Transverse colon (tissue), 3 donors: ENCODE measurements at regions not wholly inside any gene's neighbourhood (a gene's known extent, or its start where the extent isn't known, plus 50 kb on each side); places are given as distances from the start of the nearest gene placed in this dataset.

Experiments
- POLR2A ChIP-seq: fragments of 450-650 bp; IDR thresholded peaks from one replicate; pipeline ENCODE4 v1.6.1; 2016; ENCODE audit warnings: antibody characterized with exemption, mild to moderate bottlenecking, moderate library complexity
- TF ChIP-seq, protein P1 (sequence below), 5 experiments: fragments of 200-600 bp in 3 of 5; fragments of 450-650 bp in 2 of 5; sonication (generic) in 3 of 5; IDR thresholded peaks; 1 replicate in 2 of 5; 2 replicates in 3 of 5; pipeline ENCODE4 v1.5.1; 2016 to 2017; ENCODE audit warnings: antibody characterized with exemption in 5 of 5, inconsistent platforms in 3 of 5, mild to moderate bottlenecking in 2 of 5, moderate library complexity in 1 of 5

DNA sequence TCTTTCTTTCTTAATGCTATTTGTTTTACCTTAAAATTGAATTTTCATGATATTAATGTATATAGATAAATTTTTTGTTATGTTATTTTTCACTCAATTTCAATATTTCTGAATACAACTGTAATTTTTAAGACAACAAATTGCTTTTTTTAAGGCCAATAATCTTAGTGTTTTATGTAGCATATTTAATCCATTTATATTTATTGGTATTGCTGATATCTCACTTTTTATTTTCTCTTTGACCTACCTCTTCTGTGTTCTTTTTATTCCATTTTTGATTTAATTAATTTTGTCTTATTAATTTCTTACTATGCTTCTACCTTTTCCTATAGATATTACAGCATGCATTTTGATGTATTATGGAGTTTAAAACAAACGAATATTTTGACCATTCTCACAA lies 460.1 kb upstream of the AGA start:
- TF ChIP-seq, protein P1, sequence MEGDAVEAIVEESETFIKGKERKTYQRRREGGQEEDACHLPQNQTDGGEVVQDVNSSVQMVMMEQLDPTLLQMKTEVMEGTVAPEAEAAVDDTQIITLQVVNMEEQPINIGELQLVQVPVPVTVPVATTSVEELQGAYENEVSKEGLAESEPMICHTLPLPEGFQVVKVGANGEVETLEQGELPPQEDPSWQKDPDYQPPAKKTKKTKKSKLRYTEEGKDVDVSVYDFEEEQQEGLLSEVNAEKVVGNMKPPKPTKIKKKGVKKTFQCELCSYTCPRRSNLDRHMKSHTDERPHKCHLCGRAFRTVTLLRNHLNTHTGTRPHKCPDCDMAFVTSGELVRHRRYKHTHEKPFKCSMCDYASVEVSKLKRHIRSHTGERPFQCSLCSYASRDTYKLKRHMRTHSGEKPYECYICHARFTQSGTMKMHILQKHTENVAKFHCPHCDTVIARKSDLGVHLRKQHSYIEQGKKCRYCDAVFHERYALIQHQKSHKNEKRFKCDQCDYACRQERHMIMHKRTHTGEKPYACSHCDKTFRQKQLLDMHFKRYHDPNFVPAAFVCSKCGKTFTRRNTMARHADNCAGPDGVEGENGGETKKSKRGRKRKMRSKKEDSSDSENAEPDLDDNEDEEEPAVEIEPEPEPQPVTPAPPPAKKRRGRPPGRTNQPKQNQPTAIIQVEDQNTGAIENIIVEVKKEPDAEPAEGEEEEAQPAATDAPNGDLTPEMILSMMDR (IDR thresholded peaks at IDR 0.05) = no peak
- no peak for TF ChIP-seq POLR2A
